Upper lobe of left lung (tissue), 4 donors: ENCODE measurements at regions not wholly inside any gene's neighbourhood (a gene's known extent, or its start where the extent isn't known, plus 50 kb on each side); places are given as distances from the start of the nearest gene placed in this dataset.

Experiments used
- EP300 ChIP-seq, 4 donors: sonication (generic); formaldehyde crosslinking; IDR thresholded peaks; one replicate each; pipeline ENCODE4 v1.5.1; 2017; ENCODE audit warnings: antibody characterized with exemption in 4 of 4, control low read depth in 2 of 4
- TF ChIP-seq, protein P1 (sequence below), 6 experiments: fragments of 450-650 bp in 4 of 6; fragments of 200-600 bp in 2 of 6; sonication (generic) in 2 of 6; IDR thresholded peaks; one replicate each; pipeline ENCODE4 v1.5.1; 2016 to 2019; ENCODE audit warnings: antibody characterized with exemption in 6 of 6

DNA sequence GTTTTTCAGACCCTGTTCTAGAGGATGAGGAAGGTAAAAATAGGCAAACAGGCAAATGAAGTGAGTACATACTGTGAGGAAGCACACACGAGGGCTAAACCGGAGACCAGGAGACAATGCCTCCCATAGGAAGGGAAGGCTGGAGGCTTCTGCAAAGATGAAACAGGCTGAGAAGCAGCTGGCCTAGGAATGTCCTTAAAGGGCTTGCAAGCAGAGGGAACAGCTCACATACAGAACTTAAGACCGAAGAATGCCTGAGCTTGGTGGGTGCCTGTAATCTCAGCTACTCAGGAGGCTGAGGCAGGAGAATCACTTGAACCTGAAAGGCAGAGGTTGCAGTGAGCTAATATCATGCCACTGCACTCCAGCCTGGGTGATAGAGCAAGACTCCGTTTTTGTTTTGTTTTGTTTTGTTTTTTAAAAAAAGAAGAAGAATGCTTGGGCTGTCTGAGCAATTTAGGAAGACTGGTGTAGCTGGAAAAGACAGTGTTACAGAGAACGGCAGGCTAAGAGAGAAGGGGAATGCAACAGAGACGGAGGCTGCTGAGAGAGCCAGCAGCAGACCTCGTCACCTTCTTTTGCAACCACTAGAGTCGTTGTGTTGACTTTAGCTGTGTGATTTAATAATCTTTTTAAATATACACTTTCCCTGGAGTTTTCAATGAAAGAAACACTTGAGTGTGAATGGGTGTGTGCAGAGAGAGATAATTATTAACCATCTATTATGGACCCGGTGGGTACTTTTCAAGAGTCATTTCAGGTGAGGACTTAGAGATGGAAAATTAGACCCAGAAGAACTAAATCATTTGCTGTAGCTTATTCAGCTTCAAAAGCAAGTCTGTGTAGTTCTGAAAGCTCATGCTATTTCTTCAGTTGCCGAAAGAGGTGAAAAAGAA lies 232.8 kb downstream of the GALR1 start:
- no peak for TF ChIP-seq EP300 (IDR thresholded peaks at IDR 0.05)
- TF ChIP-seq, protein P1, sequence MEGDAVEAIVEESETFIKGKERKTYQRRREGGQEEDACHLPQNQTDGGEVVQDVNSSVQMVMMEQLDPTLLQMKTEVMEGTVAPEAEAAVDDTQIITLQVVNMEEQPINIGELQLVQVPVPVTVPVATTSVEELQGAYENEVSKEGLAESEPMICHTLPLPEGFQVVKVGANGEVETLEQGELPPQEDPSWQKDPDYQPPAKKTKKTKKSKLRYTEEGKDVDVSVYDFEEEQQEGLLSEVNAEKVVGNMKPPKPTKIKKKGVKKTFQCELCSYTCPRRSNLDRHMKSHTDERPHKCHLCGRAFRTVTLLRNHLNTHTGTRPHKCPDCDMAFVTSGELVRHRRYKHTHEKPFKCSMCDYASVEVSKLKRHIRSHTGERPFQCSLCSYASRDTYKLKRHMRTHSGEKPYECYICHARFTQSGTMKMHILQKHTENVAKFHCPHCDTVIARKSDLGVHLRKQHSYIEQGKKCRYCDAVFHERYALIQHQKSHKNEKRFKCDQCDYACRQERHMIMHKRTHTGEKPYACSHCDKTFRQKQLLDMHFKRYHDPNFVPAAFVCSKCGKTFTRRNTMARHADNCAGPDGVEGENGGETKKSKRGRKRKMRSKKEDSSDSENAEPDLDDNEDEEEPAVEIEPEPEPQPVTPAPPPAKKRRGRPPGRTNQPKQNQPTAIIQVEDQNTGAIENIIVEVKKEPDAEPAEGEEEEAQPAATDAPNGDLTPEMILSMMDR (IDR thresholded peaks at IDR 0.05): no peak
